ENCODE measurements at regions not wholly inside any gene's neighbourhood (a gene's known extent, or its start where the extent isn't known, plus 50 kb on each side); places are given as distances from the start of the nearest gene placed in this dataset.

- DNase-seq (ENCODE audit: low read depth): no peak
Observed at GRCh38 chr3:139870000-139870675, 64.8 kb upstream of the CLSTN2 start.

GRCh38 chr3:139868773-139869172 lies 66.2 kb upstream of the CLSTN2 start:
- DNase-seq (ENCODE audit: low read depth): no peak

GRCh38 chr3:139848660-139849059 lies 86.3 kb upstream of the CLSTN2 start:
- no peak for DNase-seq (ENCODE audit: low read depth)

GRCh38 chr3:139846729-139847128 lies 88.3 kb upstream of the CLSTN2 start:
- DNase-seq (ENCODE audit: low read depth): no peak

- DNase-seq (ENCODE audit: low read depth): no peak
Observed at GRCh38 chr3:139839659-139840058, 95.3 kb upstream of the CLSTN2 start.

- DNase-seq (ENCODE audit: low read depth): no peak
Observed at GRCh38 chr3:139839014-139839413, 96.0 kb upstream of the CLSTN2 start.

- no peak for DNase-seq (ENCODE audit: low read depth)
Observed at GRCh38 chr3:139838269-139838957, 96.6 kb upstream of the CLSTN2 start.

- DNase-seq (ENCODE audit: low read depth): no peak
Observed at GRCh38 chr3:139836698-139837464, 98.1 kb upstream of the CLSTN2 start.

GRCh38 chr3:139835830-139836683 lies 98.9 kb upstream of the CLSTN2 start:
- DNase-seq (ENCODE audit: low read depth): no peak

GRCh38 chr3:139832998-139833397 lies 102.0 kb upstream of the CLSTN2 start:
- DNase-seq (ENCODE audit: low read depth): no peak

- no peak for DNase-seq (ENCODE audit: low read depth)
Observed at GRCh38 chr3:139830817-139831216, 104.2 kb upstream of the CLSTN2 start.

GRCh38 chr3:139827833-139828232 lies 107.2 kb upstream of the CLSTN2 start:
- DNase-seq (ENCODE audit: low read depth): no peak

- no peak for DNase-seq (ENCODE audit: low read depth)
Observed at GRCh38 chr3:139824864-139825263, 110.1 kb upstream of the CLSTN2 start.

- no peak for DNase-seq (ENCODE audit: low read depth)
Observed at GRCh38 chr3:139814646-139815045, 120.3 kb upstream of the CLSTN2 start.

GRCh38 chr3:139811331-139811730 lies 123.7 kb upstream of the CLSTN2 start:
- DNase-seq (ENCODE audit: low read depth): no peak

- no peak for DNase-seq (ENCODE audit: low read depth)
Observed at GRCh38 chr3:139808201-139808600, 126.8 kb upstream of the CLSTN2 start.

- DNase-seq (ENCODE audit: low read depth): no peak
Observed at GRCh38 chr3:139803294-139803693, 125.5 kb upstream of the NMNAT3 start.

- no peak for DNase-seq (ENCODE audit: low read depth)
Observed at GRCh38 chr3:139797724-139798343, 120.1 kb upstream of the NMNAT3 start.

GRCh38 chr3:139794469-139795265 lies 116.9 kb upstream of the NMNAT3 start:
- no peak for DNase-seq (ENCODE audit: low read depth)

GRCh38 chr3:139793408-139793807 lies 115.6 kb upstream of the NMNAT3 start:
- DNase-seq (ENCODE audit: low read depth): no peak

GRCh38 chr3:139780593-139780992 lies 102.8 kb upstream of the NMNAT3 start:
- no peak for DNase-seq (ENCODE audit: low read depth)

Data from GM04503 (cell line).